Neural crest cell (in vitro differentiated cells): ENCODE measurements at regions not wholly inside any gene's neighbourhood (a gene's known extent, or its start where the extent isn't known, plus 50 kb on each side); places are given as distances from the start of the nearest gene placed in this dataset.

Source experiments
- DNase-seq: peaks from one replicate; pipeline ENCODE4 v3.0.0; 2021; ENCODE audit warnings: low read depth, mixed read lengths, low spot score
- H3K27ac Mint-ChIP-seq: one replicate; pipeline ENCODE4 v1.8.0; 2021; ENCODE audit warnings: mild to moderate bottlenecking, mixed read lengths; ENCODE audit not compliant: unreplicated experiment
- H3K27me3 Mint-ChIP-seq: 2 replicates; pipeline ENCODE4 v1.8.0; 2021; ENCODE audit warnings: low read depth, mild to moderate bottlenecking, mixed read lengths
- H3K36me3 Mint-ChIP-seq: 2 replicates; pipeline ENCODE4 v1.8.0; 2021; ENCODE audit warnings: low read depth, mild to moderate bottlenecking, mixed read lengths
- H3K4me1 Mint-ChIP-seq: 2 replicates; pipeline ENCODE4 v1.8.0; 2021; ENCODE audit warnings: mixed read lengths
- H3K4me3 Mint-ChIP-seq: one replicate; pipeline ENCODE4 v1.8.0; 2021; ENCODE audit warnings: mild to moderate bottlenecking, mixed read lengths
- H3K9me3 Mint-ChIP-seq: 2 replicates; pipeline ENCODE4 v1.8.0; 2021; ENCODE audit warnings: mixed read lengths
- TF ChIP-seq, protein P1 (sequence below): fragments of 200-600 bp; sonication (generic); conservative IDR thresholded peaks from 2 replicates; pipeline ENCODE4 v1.5.0; 2021; ENCODE audit warnings: antibody characterized with exemption, mild to moderate bottlenecking

DNA sequence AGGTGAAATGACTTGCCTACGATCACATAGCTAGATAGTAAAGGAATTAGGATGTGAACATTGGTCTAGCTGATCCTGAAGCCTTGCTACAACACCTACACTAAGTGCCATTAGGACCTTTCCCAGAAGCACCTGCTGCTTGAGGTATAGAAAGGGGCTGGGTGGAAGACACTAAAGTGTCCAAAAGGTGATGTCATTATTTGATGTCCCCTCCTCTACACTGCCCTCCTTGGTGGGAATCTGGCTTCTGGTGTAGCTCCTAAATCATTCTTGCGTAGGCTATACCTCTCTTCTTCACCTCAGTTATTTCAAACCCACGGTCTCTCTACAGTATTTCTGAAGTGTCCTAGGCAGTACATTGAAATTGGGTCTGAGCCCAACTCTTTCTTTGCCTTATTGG lies 132.5 kb upstream of the FGGY start:
- H3K36me3 Mint-ChIP-seq: no peaks in the 10 kb centered on the region
- TF ChIP-seq, protein P1, sequence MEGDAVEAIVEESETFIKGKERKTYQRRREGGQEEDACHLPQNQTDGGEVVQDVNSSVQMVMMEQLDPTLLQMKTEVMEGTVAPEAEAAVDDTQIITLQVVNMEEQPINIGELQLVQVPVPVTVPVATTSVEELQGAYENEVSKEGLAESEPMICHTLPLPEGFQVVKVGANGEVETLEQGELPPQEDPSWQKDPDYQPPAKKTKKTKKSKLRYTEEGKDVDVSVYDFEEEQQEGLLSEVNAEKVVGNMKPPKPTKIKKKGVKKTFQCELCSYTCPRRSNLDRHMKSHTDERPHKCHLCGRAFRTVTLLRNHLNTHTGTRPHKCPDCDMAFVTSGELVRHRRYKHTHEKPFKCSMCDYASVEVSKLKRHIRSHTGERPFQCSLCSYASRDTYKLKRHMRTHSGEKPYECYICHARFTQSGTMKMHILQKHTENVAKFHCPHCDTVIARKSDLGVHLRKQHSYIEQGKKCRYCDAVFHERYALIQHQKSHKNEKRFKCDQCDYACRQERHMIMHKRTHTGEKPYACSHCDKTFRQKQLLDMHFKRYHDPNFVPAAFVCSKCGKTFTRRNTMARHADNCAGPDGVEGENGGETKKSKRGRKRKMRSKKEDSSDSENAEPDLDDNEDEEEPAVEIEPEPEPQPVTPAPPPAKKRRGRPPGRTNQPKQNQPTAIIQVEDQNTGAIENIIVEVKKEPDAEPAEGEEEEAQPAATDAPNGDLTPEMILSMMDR: no peak
- peaks cover 6% of the 10 kb centered on the region for H3K4me1 Mint-ChIP-seq
- no peak overlapping the region for H3K4me3 Mint-ChIP-seq
- no peaks in the 10 kb centered on the region for H3K27me3 Mint-ChIP-seq
- no peak overlapping the region for H3K27ac Mint-ChIP-seq
- no peaks in the 10 kb centered on the region for H3K9me3 Mint-ChIP-seq
- no peak for DNase-seq

DNA sequence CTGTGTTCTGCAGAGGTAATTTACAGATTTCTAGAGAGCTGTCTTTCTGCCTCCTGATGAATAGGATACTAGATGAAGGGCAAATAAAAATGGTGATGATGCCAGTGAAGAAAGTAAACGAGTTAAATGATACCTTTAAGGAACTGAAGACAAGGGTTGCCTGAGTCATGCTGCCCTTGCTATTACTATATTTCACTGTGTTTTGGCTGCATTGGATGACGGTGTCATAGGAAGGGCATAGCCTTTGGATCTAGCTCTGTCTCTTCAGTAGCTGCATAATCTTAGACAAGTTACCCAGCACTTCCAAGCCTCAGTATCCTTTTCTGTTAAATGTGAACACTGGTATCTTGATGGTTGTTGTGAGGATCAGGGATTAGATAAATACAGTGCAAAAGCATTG lies 131.5 kb upstream of the FGGY start:
- no peaks in the 10 kb centered on the region for H3K36me3 Mint-ChIP-seq
- H3K4me3 Mint-ChIP-seq: no peak overlapping the region
- TF ChIP-seq, protein P1: no peak
- peaks cover 6% of the 10 kb centered on the region for H3K4me1 Mint-ChIP-seq
- H3K27ac Mint-ChIP-seq: no peak overlapping the region
- no peak for DNase-seq
- H3K9me3 Mint-ChIP-seq: no peaks in the 10 kb centered on the region
- H3K27me3 Mint-ChIP-seq: no peaks in the 10 kb centered on the region

DNA sequence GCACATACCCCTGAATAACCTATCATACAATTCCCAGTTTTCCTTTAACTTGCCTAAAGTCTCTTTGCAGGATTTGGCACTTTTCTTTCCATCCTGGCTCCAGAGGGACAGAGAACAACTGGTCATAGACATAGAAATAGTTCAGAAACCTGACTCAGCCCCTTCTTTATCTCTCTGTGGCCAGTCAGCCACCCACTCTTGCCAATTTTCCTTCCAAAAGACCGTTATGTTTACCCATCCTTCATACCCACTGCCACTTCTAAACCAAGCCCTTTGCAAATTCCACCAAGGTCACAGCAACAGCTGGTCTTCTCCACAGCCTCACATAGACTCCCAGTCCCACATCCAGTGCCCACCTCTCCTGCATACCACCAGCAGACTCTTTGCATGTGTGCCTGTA lies 127.2 kb upstream of the FGGY start:
- Mint-ChIP-seq H3K36me3 (no peaks in the 10 kb centered on the region), H3K4me1 (no peaks in the 10 kb centered on the region), H3K27ac (no peak overlapping the region)

DNA sequence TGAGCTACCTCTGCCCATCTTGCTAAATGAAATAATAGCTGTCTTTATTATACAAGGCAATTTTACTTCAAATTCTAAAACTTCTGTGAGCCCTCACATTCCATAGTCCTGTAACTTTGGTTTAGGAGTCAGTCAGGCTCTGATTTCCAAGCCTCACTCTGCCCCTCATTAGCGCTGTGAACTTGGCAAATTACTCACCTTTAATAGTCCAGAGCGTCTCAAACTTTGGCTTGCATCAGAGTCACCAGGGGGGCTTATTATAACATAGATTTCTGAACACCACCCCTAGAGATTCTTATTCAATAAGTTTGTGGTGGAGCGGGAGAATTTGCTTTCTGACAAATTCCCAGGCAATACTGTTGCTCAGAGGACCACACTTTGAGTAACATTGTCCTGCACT lies 126.2 kb upstream of the FGGY start:
- Mint-ChIP-seq H3K9me3 (peaks cover 1% of the 10 kb centered on the region), H3K27ac (no peak overlapping the region), H3K36me3 (no peaks in the 10 kb centered on the region), H3K4me3 (no peak overlapping the region), H3K27me3 (no peaks in the 10 kb centered on the region), H3K4me1 (no peaks in the 10 kb centered on the region)
- TF ChIP-seq, protein P1: no peak
- no peak for DNase-seq

More for the DNA sequence above, 127.2 kb upstream of the FGGY start:
- H3K27me3 Mint-ChIP-seq: no peaks in the 10 kb centered on the region
- no peak for DNase-seq
- no peaks in the 10 kb centered on the region for H3K9me3 Mint-ChIP-seq
- H3K4me3 Mint-ChIP-seq: no peak overlapping the region
- TF ChIP-seq, protein P1: no peak

DNA sequence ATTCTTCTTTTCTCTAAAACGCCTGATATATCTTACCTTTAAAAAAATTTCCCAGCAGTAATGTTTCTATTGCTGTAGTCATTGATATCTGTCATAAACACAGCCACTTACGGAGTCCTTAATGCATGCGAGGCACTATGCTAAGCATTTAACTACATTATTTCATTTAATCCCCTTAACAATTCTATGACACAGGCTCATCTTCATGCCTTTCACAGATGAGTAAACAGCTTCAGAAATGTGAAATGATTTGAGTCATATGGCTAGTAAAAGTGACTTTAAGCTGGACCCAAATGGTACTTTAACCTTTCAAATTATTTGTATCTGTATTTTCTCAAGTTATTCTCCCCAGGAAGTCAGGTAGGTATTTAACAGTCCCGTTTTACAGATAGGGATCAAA lies 125.1 kb upstream of the FGGY start:
- H3K27me3 Mint-ChIP-seq: no peaks in the 10 kb centered on the region
- H3K4me1 Mint-ChIP-seq: no peaks in the 10 kb centered on the region
- peaks cover 3% of the 10 kb centered on the region for H3K9me3 Mint-ChIP-seq
- TF ChIP-seq, protein P1: no peak
- no peaks in the 10 kb centered on the region for H3K36me3 Mint-ChIP-seq
- no peak overlapping the region for H3K4me3 Mint-ChIP-seq
- DNase-seq: no peak
- no peak overlapping the region for H3K27ac Mint-ChIP-seq

DNA sequence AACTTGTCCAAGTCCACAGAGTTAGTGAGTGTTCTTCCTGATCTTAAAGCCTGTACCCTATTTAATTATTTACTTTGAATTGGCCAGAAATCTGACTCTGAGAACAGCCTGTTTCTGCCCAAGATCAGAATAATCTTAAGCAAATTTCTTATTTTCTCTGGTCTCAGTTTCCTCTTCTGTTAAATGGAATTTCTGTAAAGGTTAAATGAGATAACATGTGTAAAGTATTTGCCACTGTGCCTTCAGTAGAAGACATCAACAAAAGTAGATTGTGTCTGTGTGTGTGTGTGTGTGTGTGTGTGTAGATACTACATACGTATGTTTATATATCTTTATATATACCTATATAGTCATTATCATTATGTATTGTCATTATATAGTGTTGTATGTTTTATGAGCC lies 124.2 kb upstream of the FGGY start:
- peaks cover 7% of the 10 kb centered on the region for H3K9me3 Mint-ChIP-seq
- no peak overlapping the region for H3K27ac Mint-ChIP-seq
- no peak overlapping the region for H3K4me3 Mint-ChIP-seq
- TF ChIP-seq, protein P1: no peak
- H3K4me1 Mint-ChIP-seq: no peaks in the 10 kb centered on the region
- DNase-seq: no peak
- H3K27me3 Mint-ChIP-seq: no peaks in the 10 kb centered on the region
- H3K36me3 Mint-ChIP-seq: peaks cover 4% of the 10 kb centered on the region
